HG03460 (cell line): ENCODE measurements at regions not wholly inside any gene's neighbourhood (a gene's known extent, or its start where the extent isn't known, plus 50 kb on each side); places are given as distances from the start of the nearest gene placed in this dataset.
"Not testable (repeated sequence)": the region's sequence is repeated elsewhere in the genome, so short reads cannot be mapped to it uniquely, and the experiment has no call there.

Source experiments
- ATAC-seq: cut with Tn5 transposase; IDR thresholded peaks from one replicate; pipeline ENCODE4 v1.9.1; 2021; ENCODE audit not compliant: unreplicated experiment

- no peak for ATAC-seq
Measured at GRCh38 chr4:187387739-187388138, 607.8 kb upstream of the ZFP42 start.

- ATAC-seq, result no peak
Measured at GRCh38 chr4:187389420-187389819, 606.2 kb upstream of the ZFP42 start.

- no peak for ATAC-seq
Measured at GRCh38 chr4:187390646-187391045, 604.9 kb upstream of the ZFP42 start.

GRCh38 chr4:187393531-187394344, 601.8 kb upstream of the ZFP42 start:
- ATAC-seq, result no peak

GRCh38 chr4:187396106-187396505, 599.5 kb upstream of the ZFP42 start:
- ATAC-seq, result no peak

GRCh38 chr4:187408447-187408846, 587.1 kb upstream of the ZFP42 start:
- ATAC-seq, result not testable (repeated sequence)

- no peak for ATAC-seq
Measured at GRCh38 chr4:187413564-187414358, 581.8 kb upstream of the ZFP42 start.

GRCh38 chr4:187414716-187415115, 580.9 kb upstream of the ZFP42 start:
- no peak for ATAC-seq

- no peak for ATAC-seq
Measured at GRCh38 chr4:187415231-187415630, 580.3 kb upstream of the ZFP42 start.

GRCh38 chr4:187416216-187416615, 579.4 kb upstream of the ZFP42 start:
- ATAC-seq, result no peak

GRCh38 chr4:187417721-187418120, 577.9 kb upstream of the ZFP42 start:
- no peak for ATAC-seq

GRCh38 chr4:187422655-187423054, 572.9 kb upstream of the ZFP42 start:
- no peak for ATAC-seq

- ATAC-seq, result no peak
Measured at GRCh38 chr4:187424636-187425035, 570.9 kb upstream of the ZFP42 start.

GRCh38 chr4:187426511-187426910, 569.1 kb upstream of the ZFP42 start:
- ATAC-seq, result no peak

GRCh38 chr4:187432310-187432709, 563.3 kb upstream of the ZFP42 start:
- no peak for ATAC-seq

- ATAC-seq, result no peak
Measured at GRCh38 chr4:187433141-187433540, 562.4 kb upstream of the ZFP42 start.

GRCh38 chr4:187436251-187436650, 559.3 kb upstream of the ZFP42 start:
- no peak for ATAC-seq

- no peak for ATAC-seq
Measured at GRCh38 chr4:187444061-187444460, 551.5 kb upstream of the ZFP42 start.

- no peak for ATAC-seq
Measured at GRCh38 chr4:187449702-187450101, 545.9 kb upstream of the ZFP42 start.

GRCh38 chr4:187451776-187452175, 543.8 kb upstream of the ZFP42 start:
- ATAC-seq, result no peak

- ATAC-seq, result no peak
Measured at GRCh38 chr4:187460016-187460415, 535.6 kb upstream of the ZFP42 start.

GRCh38 chr4:187464573-187464972, 531.0 kb upstream of the ZFP42 start:
- ATAC-seq, result no peak
